ENCODE measurements at regions not wholly inside any gene's neighbourhood (a gene's known extent, or its start where the extent isn't known, plus 50 kb on each side); places are given as distances from the start of the nearest gene placed in this dataset.
"Not testable (repeated sequence)": the region's sequence is repeated elsewhere in the genome, so short reads cannot be mapped to it uniquely, and the experiment has no call there.

DNA sequence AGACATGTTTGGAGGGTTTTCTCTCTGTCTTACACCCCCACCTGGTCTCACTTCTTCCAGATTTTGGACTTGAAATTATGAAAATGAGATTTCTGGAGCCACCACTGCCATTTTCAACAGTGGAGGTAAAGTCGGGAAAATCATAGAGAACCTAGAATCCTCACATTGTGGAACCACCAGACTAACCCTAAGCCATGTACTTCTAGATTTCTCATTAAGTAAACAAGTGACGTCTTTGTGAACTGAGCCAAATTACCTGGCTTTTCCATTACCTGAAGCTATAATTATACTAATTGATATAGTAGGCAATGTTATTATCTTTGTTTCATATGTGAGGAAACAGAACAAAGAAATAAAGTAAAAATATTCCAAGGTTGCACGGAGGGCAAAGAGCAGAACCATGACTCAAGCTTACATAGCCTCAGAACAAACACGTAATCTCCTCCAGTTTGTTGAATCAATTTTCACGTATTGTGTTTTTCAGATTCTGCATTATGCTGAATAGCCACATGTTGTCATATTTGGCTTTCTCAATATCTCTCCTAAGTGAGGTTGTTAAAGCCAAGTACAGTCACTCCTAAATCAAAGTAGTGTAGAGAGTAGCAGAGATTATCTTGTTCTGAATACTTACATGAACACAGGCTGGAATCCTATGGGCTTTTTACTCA, 101.3 kb upstream of the CMC1 start:
- DNase-seq (ENCODE audit: low read depth in 2 of 2): no peak

- no peak for DNase-seq (ENCODE audit: low read depth in 2 of 2)
Observed at GRCh38 chr3:28140664-28141063, 100.8 kb upstream of the CMC1 start.

DNA sequence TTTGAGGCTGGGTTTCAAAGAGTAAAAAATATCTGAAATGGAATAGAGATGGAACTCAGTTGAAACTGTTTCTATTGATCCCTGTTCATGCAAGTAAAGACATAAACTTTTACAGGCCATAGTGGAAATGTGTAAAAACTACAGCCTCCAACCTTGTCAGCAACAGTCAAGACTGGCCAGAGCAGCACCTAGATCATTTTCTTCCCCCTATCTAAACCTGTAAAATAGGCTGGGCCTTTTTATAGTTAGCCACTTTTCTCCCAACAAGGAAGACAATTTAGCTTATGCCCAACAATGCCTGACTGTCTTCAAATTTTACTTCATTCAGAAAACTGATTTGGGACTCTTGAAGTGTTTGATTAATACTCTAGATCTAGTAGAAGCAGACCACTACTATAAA, 91.5 kb upstream of the CMC1 start:
- DNase-seq (ENCODE audit: low read depth in 2 of 2): no peak

DNA sequence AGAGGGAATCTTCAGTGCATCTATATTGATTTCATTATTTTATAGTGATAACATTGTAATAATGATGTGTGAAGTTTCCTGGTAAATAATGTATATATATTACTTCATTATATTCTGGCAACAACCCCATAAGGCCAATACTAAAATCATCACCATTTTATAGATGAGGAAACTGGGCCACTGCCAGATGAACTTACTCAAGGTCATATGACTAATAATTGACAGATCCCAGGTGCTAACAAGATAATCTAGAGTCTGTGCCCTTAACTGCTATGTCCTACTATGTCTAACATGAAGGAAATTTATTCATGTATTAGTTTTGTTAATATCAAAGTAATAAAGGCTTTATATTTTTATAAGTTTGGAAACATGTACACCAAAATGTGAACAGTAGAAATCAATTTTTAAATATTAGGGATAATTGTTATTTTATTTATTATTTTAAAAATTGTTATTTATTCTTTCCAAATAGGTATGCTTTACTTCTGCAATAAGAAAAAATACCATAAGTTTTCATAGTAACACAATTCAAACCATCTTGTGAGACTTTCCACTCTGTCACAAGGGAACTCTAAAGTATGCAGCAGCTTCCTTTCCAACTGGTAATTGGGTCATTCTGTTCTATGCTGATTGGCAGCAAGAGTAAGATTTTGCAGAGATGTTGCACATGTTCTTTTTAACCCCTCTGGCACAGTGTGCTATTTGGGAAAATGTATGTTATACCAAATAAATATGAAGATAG, 90.8 kb upstream of the CMC1 start:
- DNase-seq (ENCODE audit: low read depth in 2 of 2): no peak

GRCh38 chr3:28151207-28151550, 90.2 kb upstream of the CMC1 start:
- DNase-seq (ENCODE audit: low read depth in 2 of 2): no peak

DNA sequence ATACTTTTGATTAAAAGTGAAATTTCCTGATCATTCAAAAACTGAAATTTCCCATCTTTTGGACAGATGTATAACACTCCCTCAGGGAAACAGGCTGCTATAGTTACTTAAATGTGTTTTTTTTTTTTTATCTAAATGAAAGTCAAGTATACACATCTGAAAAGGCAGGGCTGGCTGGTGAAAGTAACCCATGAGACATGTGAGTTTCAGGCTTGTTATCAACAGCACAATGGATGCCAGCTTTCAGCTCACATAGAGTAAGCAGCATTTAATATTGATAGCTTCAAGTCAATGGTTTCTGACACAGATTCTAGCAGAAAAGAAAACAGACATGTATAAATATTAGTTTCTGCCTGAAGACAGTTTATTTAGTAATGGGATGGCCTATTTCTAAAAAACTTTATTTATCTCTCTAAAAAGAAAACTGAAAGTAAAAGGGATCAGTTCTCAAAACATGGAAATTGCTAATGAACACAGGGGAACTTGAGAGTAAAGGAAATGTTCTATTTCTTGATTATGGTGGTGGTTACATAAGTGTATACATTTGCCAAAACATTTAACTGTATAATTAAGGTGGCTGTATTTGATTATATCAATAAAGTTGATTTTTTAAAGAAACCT, 89.7 kb upstream of the CMC1 start:
- no peak for DNase-seq (ENCODE audit: low read depth in 2 of 2)

DNA sequence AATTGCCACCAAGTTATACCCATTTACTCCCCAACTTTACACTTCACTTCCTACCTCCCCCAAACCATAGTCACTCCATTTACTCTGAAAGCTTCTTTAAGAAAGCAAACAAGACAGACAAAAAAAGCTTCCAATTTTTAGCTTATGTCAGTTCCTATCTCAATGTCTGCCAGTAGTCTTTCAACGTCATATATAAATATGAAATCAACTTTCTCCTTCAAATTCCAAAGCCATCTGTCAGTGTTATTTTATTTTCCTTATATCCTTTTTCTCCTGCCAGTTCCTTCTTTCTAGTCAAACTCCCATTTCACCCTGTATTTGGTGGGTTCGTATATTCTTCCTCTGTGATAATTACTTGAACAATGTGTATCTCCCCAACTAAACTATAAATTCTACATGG, 85.8 kb upstream of the CMC1 start:
- DNase-seq (ENCODE audit: low read depth in 2 of 2): no peak

- DNase-seq (ENCODE audit: low read depth in 2 of 2): not testable (repeated sequence)
Observed at GRCh38 chr3:28156599-28156998, 84.8 kb upstream of the CMC1 start.

DNA sequence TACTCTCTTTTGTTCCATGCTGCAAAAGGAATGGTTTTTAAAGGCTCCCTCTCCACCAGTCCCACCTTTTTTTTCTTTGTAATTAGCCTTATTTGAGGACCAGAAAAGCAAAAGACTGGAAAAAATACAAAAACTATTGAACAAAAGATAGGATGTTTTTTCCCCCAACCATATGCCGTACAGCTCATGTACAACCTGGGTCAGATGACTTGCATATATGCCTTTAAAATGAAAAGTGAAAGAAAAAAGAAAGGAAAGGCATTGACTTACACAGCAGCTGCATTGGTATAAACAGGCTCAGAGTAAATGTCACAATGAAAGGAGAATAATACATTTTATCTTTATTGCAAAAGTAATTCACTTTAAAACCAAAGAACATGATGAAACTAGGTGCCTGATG, 69.5 kb upstream of the CMC1 start:
- no peak for DNase-seq (ENCODE audit: low read depth in 2 of 2)

DNA sequence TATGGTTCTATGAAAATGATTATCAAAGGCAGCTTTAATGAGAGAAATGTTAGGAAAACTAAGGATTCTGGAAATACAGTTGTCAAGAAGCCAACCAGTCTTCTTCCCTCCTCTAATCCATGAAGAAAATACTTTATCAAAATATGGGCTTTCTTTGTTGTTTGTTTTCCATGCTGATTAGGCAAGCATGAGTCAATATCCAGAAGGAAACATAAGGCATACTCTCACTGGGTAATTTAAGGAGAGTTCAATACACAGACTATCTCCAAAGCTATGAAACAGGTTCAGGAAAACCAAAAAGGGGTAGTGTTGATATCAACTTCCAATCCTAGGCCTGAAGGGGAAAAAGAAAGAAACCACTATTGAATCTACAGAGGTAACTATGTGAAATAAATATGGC, 68.7 kb upstream of the CMC1 start:
- no peak for DNase-seq (ENCODE audit: low read depth in 2 of 2)

DNA sequence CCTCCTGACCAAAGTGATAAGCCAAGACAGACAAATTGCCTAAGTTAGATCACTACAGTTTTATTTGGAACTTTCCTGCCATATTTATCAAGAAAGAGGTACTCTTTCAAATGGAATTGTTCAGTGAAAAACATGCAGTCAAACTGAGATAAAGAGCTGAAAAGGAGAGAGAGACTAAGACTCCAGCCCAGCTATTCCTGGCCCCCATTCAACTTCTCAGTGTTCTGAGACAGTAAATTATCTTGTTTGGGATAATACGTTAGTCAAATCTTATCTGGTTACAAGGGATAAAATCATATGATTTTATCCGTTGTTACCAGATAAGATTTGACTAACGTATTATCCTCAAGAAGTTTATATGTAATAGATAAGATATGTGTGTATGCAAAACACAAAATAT, 67.6 kb upstream of the CMC1 start:
- no peak for DNase-seq (ENCODE audit: low read depth in 2 of 2)

- no peak for DNase-seq (ENCODE audit: low read depth in 2 of 2)
Observed at GRCh38 chr3:28186748-28187147, 54.7 kb upstream of the CMC1 start.

- DNase-seq (ENCODE audit: low read depth in 2 of 2): no peak
Observed at GRCh38 chr3:28188686-28189085, 52.7 kb upstream of the CMC1 start.

- no peak for DNase-seq (ENCODE audit: low read depth in 2 of 2)
Observed at GRCh38 chr3:28191363-28191762, 50.1 kb upstream of the CMC1 start.
